MM.1S (cell line): ENCODE measurements at regions not wholly inside any gene's neighbourhood (a gene's known extent, or its start where the extent isn't known, plus 50 kb on each side); places are given as distances from the start of the nearest gene placed in this dataset.
"Not testable (repeated sequence)": the region's sequence is repeated elsewhere in the genome, so short reads cannot be mapped to it uniquely, and the experiment has no call there.

ENCODE experiments used
- DNase-seq: peaks from one replicate; pipeline ENCODE4 v3.0.0-alpha.2; 2015
- H2AFZ ChIP-seq: fragments of 300-600 bp; sonication (generic); 2 replicates; pipeline ENCODE4 v1.6.0; 2016; ENCODE audit warnings: antibody characterized with exemption, low read length
- H3F3A ChIP-seq: fragments of 300-600 bp; sonication (generic); 2 replicates; pipeline ENCODE4 v1.6.1; 2016; ENCODE audit warnings: mild to moderate bottlenecking, antibody characterized with exemption, low read length, moderate library complexity, mixed read lengths; ENCODE audit not compliant: insufficient read depth
- H3K27ac ChIP-seq: fragments of 300-600 bp; sonication (generic); 2 replicates; pipeline ENCODE4 v1.5.1; 2016; ENCODE audit warnings: mild to moderate bottlenecking, low read length
- H3K27me3 ChIP-seq: fragments of 300-600 bp; sonication (generic); replicated peaks from 2 replicates; pipeline ENCODE4 v1.6.0; 2016; ENCODE audit warnings: low read length; ENCODE audit not compliant: insufficient read depth
- H3K36me3 ChIP-seq: fragments of 300-600 bp; sonication (generic); replicated peaks from 2 replicates; pipeline ENCODE4 v1.6.1; 2016; ENCODE audit warnings: mild to moderate bottlenecking, low read length, mixed read lengths; ENCODE audit not compliant: insufficient read depth
- H3K4me1 ChIP-seq: fragments of 300-600 bp; sonication (generic); 2 replicates; pipeline ENCODE4 v1.6.1; 2016; ENCODE audit warnings: low read length, mixed read lengths
- H3K4me2 ChIP-seq: fragments of 300-600 bp; sonication (generic); 2 replicates; pipeline ENCODE4 v1.6.0; 2016; ENCODE audit warnings: low read depth, low read length
- H3K4me3 ChIP-seq: fragments of 300-600 bp; sonication (generic); 2 replicates; pipeline ENCODE4 v1.5.1; 2016; ENCODE audit warnings: low read length, mixed read lengths
- H3K79me2 ChIP-seq: fragments of 300-600 bp; sonication (generic); 2 replicates; pipeline ENCODE4 v1.6.1; 2016; ENCODE audit warnings: mixed run types, low read length, mixed read lengths
- H3K9ac ChIP-seq: fragments of 300-600 bp; sonication (generic); 2 replicates; pipeline ENCODE4 v1.6.1; 2016; ENCODE audit warnings: low read length, mixed read lengths
- H3K9me2 ChIP-seq: fragments of 300-600 bp; sonication (generic); replicated peaks from 2 replicates; pipeline ENCODE4 v1.6.1; 2016; ENCODE audit warnings: mild to moderate bottlenecking, low read length, mixed read lengths; ENCODE audit not compliant: insufficient read depth
- H3K9me3 ChIP-seq: fragments of 300-600 bp; sonication (generic); replicated peaks from 2 replicates; pipeline ENCODE4 v1.6.1; 2016; ENCODE audit warnings: mild to moderate bottlenecking, low read length, mixed read lengths; ENCODE audit not compliant: insufficient read depth
- H4K20me1 ChIP-seq: fragments of 300-600 bp; sonication (generic); 2 replicates; pipeline ENCODE4 v1.6.1; 2016; ENCODE audit warnings: mild to moderate bottlenecking, low read length, moderate library complexity, mixed read lengths; ENCODE audit not compliant: insufficient read depth
- CTCF ChIP-seq: fragments of 300-600 bp; sonication (generic); IDR thresholded peaks from 2 replicates; pipeline ENCODE4 v1.5.1; 2016; ENCODE audit warnings: antibody characterized with exemption, low read length, mixed read lengths
- EZH2 ChIP-seq: fragments of 300-600 bp; sonication (generic); optimal IDR thresholded peaks from 2 replicates; pipeline ENCODE3; 2017; ENCODE audit warnings: low read depth, mild to moderate bottlenecking, antibody characterized with exemption, low read length, mixed read lengths
- EZH2phosphoT487 ChIP-seq: fragments of 300-600 bp; sonication (generic); IDR thresholded peaks from 2 replicates; pipeline ENCODE4 v1.6.1; 2018; ENCODE audit warnings: antibody characterized with exemption, low read length

- Histone ChIP-seq H3K9me2 (no peaks in the 10 kb centered on the region), H3F3A (no peaks in the 10 kb centered on the region), H3K4me3 (no peak overlapping the region), H3K79me2 (no peaks in the 10 kb centered on the region), H3K4me1 (peaks cover 16% of the 10 kb centered on the region), H3K27ac (no peak overlapping the region), H3K9ac (no peak overlapping the region), H3K36me3 (no peaks in the 10 kb centered on the region), H4K20me1 (no peaks in the 10 kb centered on the region), H3K9me3 (no peaks in the 10 kb centered on the region), H3K4me2 (no peak overlapping the region), H2AFZ (no peak overlapping the region), H3K27me3 (no peaks in the 10 kb centered on the region)
- DNase-seq, result no peak
- no peak for TF ChIP-seq EZH2
- TF ChIP-seq CTCF, result no peak
- TF ChIP-seq EZH2phosphoT487, result no peak
Measured at GRCh38 chr17:63042256-63042812, 76.3 kb downstream of the TANC2 start.

- not testable (repeated sequence) for H3K27ac ChIP-seq, H3K79me2 ChIP-seq, DNase-seq, H3F3A ChIP-seq, H3K27me3 ChIP-seq, H3K9ac ChIP-seq, H3K36me3 ChIP-seq, H4K20me1 ChIP-seq, H3K4me3 ChIP-seq, H3K9me2 ChIP-seq, H3K4me1 ChIP-seq, H3K9me3 ChIP-seq, H3K4me2 ChIP-seq, H2AFZ ChIP-seq
Measured at GRCh38 chr17:63057560-63057959, 91.5 kb downstream of the TANC2 start.

- no peaks in the 10 kb centered on the region for H3K4me1 ChIP-seq
- no peak for TF ChIP-seq EZH2
- TF ChIP-seq EZH2phosphoT487, result no peak
- TF ChIP-seq CTCF, result no peak
- H3K9me2 ChIP-seq, result no peaks in the 10 kb centered on the region
- no peak overlapping the region for H3K4me2 ChIP-seq
- H3K36me3 ChIP-seq, result no peaks in the 10 kb centered on the region
- H3F3A ChIP-seq, result no peaks in the 10 kb centered on the region
- H3K9ac ChIP-seq, result no peak overlapping the region
- DNase-seq, result no peak
- no peaks in the 10 kb centered on the region for H3K27me3 ChIP-seq
- no peak overlapping the region for H2AFZ ChIP-seq
- no peaks in the 10 kb centered on the region for H3K79me2 ChIP-seq
- H3K4me3 ChIP-seq, result no peak overlapping the region
- no peak overlapping the region for H3K27ac ChIP-seq
- no peaks in the 10 kb centered on the region for H4K20me1 ChIP-seq
- H3K9me3 ChIP-seq, result no peaks in the 10 kb centered on the region
Measured at GRCh38 chr17:63066158-63066813, 100.3 kb downstream of the TANC2 start.

GRCh38 chr17:63069245-63069644, 103.2 kb downstream of the TANC2 start:
- no peaks in the 10 kb centered on the region for H3K36me3 ChIP-seq
- no peak for DNase-seq
- no peaks in the 10 kb centered on the region for H3K27me3 ChIP-seq
- no peak for TF ChIP-seq EZH2
- TF ChIP-seq CTCF, result no peak
- TF ChIP-seq EZH2phosphoT487, result no peak
- H3K9me3 ChIP-seq, result no peaks in the 10 kb centered on the region
- H3K4me1 ChIP-seq, result no peaks in the 10 kb centered on the region
- no peaks in the 10 kb centered on the region for H3K9me2 ChIP-seq
- H3K4me2 ChIP-seq, result no peak overlapping the region
- H3K27ac ChIP-seq, result no peak overlapping the region
- H2AFZ ChIP-seq, result no peak overlapping the region
- H3K9ac ChIP-seq, result no peak overlapping the region
- no peak overlapping the region for H3K4me3 ChIP-seq
- H3K79me2 ChIP-seq, result no peaks in the 10 kb centered on the region
- no peaks in the 10 kb centered on the region for H4K20me1 ChIP-seq
- no peaks in the 10 kb centered on the region for H3F3A ChIP-seq
